ENCODE measurements at regions not wholly inside any gene's neighbourhood (a gene's known extent, or its start where the extent isn't known, plus 50 kb on each side); places are given as distances from the start of the nearest gene placed in this dataset.

- no peak for DNase-seq
Observed at GRCh38 chr14:27114180-27114579, 516.3 kb upstream of the NOVA1 start.

- no peak for DNase-seq
Observed at GRCh38 chr14:27123162-27123561, 525.3 kb upstream of the NOVA1 start.

- no peak for DNase-seq
Observed at GRCh38 chr14:27127838-27128237, 530.0 kb upstream of the NOVA1 start.

GRCh38 chr14:27134200-27134599 lies 536.4 kb upstream of the NOVA1 start:
- no peak for DNase-seq

GRCh38 chr14:27145170-27145569 lies 547.3 kb upstream of the NOVA1 start:
- no peak for DNase-seq

GRCh38 chr14:27148143-27148542 lies 550.3 kb upstream of the NOVA1 start:
- DNase-seq: no peak

- no peak for DNase-seq
Observed at GRCh38 chr14:27164139-27164538, 566.3 kb upstream of the NOVA1 start.

- no peak for DNase-seq
Observed at GRCh38 chr14:27175489-27175888, 577.7 kb upstream of the NOVA1 start.

- no peak for DNase-seq
Observed at GRCh38 chr14:27181333-27181732, 583.5 kb upstream of the NOVA1 start.

GRCh38 chr14:27184427-27184826 lies 586.6 kb upstream of the NOVA1 start:
- no peak for DNase-seq

- no peak for DNase-seq
Observed at GRCh38 chr14:27186048-27186447, 588.2 kb upstream of the NOVA1 start.

- DNase-seq: no peak
Observed at GRCh38 chr14:27187136-27187535, 589.3 kb upstream of the NOVA1 start.

- DNase-seq: no peak
Observed at GRCh38 chr14:27190296-27190695, 592.5 kb upstream of the NOVA1 start.

GRCh38 chr14:27199272-27199671 lies 601.4 kb upstream of the NOVA1 start:
- no peak for DNase-seq

- DNase-seq: no peak
Observed at GRCh38 chr14:27205036-27205435, 607.2 kb upstream of the NOVA1 start.

GRCh38 chr14:27211741-27212140 lies 613.9 kb upstream of the NOVA1 start:
- DNase-seq: no peak

GRCh38 chr14:27222671-27223070 lies 624.8 kb upstream of the NOVA1 start:
- no peak for DNase-seq

GRCh38 chr14:27223906-27224305 lies 626.1 kb upstream of the NOVA1 start:
- DNase-seq: no peak

- DNase-seq: no peak
Observed at GRCh38 chr14:27228053-27228452, 630.2 kb upstream of the NOVA1 start.

- DNase-seq: no peak
Observed at GRCh38 chr14:27234331-27234730, 636.5 kb upstream of the NOVA1 start.

- DNase-seq: no peak
Observed at GRCh38 chr14:27236601-27237000, 638.8 kb upstream of the NOVA1 start.

- DNase-seq: no peak
Observed at GRCh38 chr14:27242874-27243273, 645.0 kb upstream of the NOVA1 start.

GRCh38 chr14:27243365-27243764 lies 645.5 kb upstream of the NOVA1 start:
- no peak for DNase-seq

GRCh38 chr14:27245947-27246346 lies 648.1 kb upstream of the NOVA1 start:
- DNase-seq: no peak

- DNase-seq: no peak
Observed at GRCh38 chr14:27253966-27254365, 656.1 kb upstream of the NOVA1 start.

GRCh38 chr14:27256805-27257204 lies 659.0 kb upstream of the NOVA1 start:
- DNase-seq: no peak

Data from NCI-H82 (cell line).